ENCODE measurements at regions not wholly inside any gene's neighbourhood (a gene's known extent, or its start where the extent isn't known, plus 50 kb on each side); places are given as distances from the start of the nearest gene placed in this dataset.

- TF ChIP-seq PCBP2 (IDR thresholded peaks at IDR 0.05; ENCODE audit: low read depth, low read length, poor library complexity, severe bottlenecking) = no peak
Observed at GRCh38 chr15:35987056-35987455, 441.1 kb upstream of the DPH6 start (continued).

DNA sequence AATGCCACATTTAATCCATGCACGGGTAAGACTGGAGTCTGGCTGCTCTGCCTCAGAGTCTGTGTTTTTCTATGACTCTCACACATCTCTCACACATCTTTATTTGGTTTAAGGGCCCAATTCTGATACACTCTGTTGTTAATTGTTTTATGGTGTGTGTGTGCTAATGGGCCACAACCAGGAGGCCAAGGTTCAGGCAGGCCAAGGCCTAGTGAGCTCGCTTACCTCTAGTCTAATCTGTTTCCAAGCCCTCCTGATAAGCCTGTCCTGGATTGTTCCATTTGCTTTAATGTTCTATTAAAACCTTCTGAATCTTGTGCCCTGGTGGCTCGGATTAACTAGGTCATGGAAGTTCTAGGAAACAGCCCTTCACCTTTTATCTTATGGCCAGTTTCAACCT lies 445.4 kb upstream of the DPH6 start:
- WGBS (ENCODE audit: insufficient coverage, low coverage, missing lambda C conversion rate) = 3% methylated on average over 3 of the region's 3 CpGs
- H3K27me3 ChIP-seq (ENCODE audit: control insufficient read depth in 2 of 2, insufficient read depth in 2 of 2, low read length in 2 of 2) = no peaks in the 10 kb centered on the region
- CTCF ChIA-PET (ENCODE audit: low intra/inter-chr PET ratio) = no interaction called here
- TF ChIP-seq, protein P1, sequence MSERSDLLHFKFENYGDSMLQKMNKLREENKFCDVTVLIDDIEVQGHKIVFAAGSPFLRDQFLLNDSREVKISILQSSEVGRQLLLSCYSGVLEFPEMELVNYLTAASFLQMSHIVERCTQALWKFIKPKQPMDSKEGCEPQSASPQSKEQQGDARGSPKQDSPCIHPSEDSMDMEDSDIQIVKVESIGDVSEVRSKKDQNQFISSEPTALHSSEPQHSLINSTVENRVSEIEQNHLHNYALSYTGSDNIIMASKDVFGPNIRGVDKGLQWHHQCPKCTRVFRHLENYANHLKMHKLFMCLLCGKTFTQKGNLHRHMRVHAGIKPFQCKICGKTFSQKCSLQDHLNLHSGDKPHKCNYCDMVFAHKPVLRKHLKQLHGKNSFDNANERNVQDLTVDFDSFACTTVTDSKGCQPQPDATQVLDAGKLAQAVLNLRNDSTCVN (CRISPR knock-in tag; IDR thresholded peaks at IDR 0.05) = no peak
- TF ChIP-seq ERF (CRISPR knock-in tag; IDR thresholded peaks at IDR 0.05) (no peak), ARHGAP35 (IDR thresholded peaks at IDR 0.05; ENCODE audit: partially characterized antibody) (no peak), RBM34 (IDR thresholded peaks at IDR 0.05; ENCODE audit: borderline replicate concordance, insufficient read depth, low read length) (no peak), PYGO2 (tag; IDR thresholded peaks at IDR 0.05) (no peak), CREB3L1 (IDR thresholded peaks at IDR 0.05; ENCODE audit: borderline replicate concordance, low read depth) (no peak), ZNF830 (CRISPR knock-in tag; IDR thresholded peaks at IDR 0.05) (no peak), OTX1 (CRISPR knock-in tag; IDR thresholded peaks at IDR 0.05) (no peak)
- TF ChIP-seq, protein P2, sequence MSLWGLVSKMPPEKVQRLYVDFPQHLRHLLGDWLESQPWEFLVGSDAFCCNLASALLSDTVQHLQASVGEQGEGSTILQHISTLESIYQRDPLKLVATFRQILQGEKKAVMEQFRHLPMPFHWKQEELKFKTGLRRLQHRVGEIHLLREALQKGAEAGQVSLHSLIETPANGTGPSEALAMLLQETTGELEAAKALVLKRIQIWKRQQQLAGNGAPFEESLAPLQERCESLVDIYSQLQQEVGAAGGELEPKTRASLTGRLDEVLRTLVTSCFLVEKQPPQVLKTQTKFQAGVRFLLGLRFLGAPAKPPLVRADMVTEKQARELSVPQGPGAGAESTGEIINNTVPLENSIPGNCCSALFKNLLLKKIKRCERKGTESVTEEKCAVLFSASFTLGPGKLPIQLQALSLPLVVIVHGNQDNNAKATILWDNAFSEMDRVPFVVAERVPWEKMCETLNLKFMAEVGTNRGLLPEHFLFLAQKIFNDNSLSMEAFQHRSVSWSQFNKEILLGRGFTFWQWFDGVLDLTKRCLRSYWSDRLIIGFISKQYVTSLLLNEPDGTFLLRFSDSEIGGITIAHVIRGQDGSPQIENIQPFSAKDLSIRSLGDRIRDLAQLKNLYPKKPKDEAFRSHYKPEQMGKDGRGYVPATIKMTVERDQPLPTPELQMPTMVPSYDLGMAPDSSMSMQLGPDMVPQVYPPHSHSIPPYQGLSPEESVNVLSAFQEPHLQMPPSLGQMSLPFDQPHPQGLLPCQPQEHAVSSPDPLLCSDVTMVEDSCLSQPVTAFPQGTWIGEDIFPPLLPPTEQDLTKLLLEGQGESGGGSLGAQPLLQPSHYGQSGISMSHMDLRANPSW (CRISPR knock-in tag; IDR thresholded peaks at IDR 0.05) = no peak
- no peak overlapping the region for H3K4me3 ChIP-seq
- H3K4me1 ChIP-seq (replicated peaks in 1 of 2; ENCODE audit: control insufficient read depth in 2 of 2, insufficient read depth in 2 of 2, low read length in 2 of 2) = no peaks in the 10 kb centered on the region
- no peak overlapping the region for H2AFZ ChIP-seq (ENCODE audit: low read depth, low read length)
- no peak overlapping the region for H3K9ac ChIP-seq (ENCODE audit: insufficient read depth in 1 of 2, low read depth in 2 of 2, low read length in 2 of 2)
- in situ Hi-C loops (cut with MboI) = no loop called here
- no peaks in the 10 kb centered on the region for H4K20me1 ChIP-seq (replicated peaks; ENCODE audit: control insufficient read depth, insufficient read depth, low read length)
- POLR2A ChIA-PET = no interaction called here
- BruUV-seq (replicated peaks) = no TSS peak
- H3K4me2 ChIP-seq (ENCODE audit: insufficient read depth, low read length) = no peak overlapping the region
- intact Hi-C loops (cut with micrococcal nuclease) = no loop called here
- no peaks in the 10 kb centered on the region for H3K9me1 ChIP-seq (ENCODE audit: control insufficient read depth, insufficient read depth, low read length)
- H3K27ac ChIP-seq (ENCODE audit: extremely low read depth, low read depth, low read length) = no peak overlapping the region
- no peaks in the 10 kb centered on the region for H3K79me2 ChIP-seq (ENCODE audit: control insufficient read depth, insufficient read depth, low read length)
- H3K9me3 ChIP-seq (replicated peaks; ENCODE audit: control insufficient read depth, insufficient read depth, low read depth, low read length) = no peaks in the 10 kb centered on the region
- DNase-seq (ENCODE audit: extremely low read depth in 1 of 4, low spot score in 3 of 4) = no peak
- no peak for FAIRE-seq
- H3K36me3 ChIP-seq (ENCODE audit: control insufficient read depth, insufficient read depth, low read length) = no peaks in the 10 kb centered on the region
- ATAC-seq = no peak
